ENCODE measurements at regions not wholly inside any gene's neighbourhood (a gene's known extent, or its start where the extent isn't known, plus 50 kb on each side); places are given as distances from the start of the nearest gene placed in this dataset.
"Not testable (repeated sequence)": the region's sequence is repeated elsewhere in the genome, so short reads cannot be mapped to it uniquely, and the experiment has no call there.

DNA sequence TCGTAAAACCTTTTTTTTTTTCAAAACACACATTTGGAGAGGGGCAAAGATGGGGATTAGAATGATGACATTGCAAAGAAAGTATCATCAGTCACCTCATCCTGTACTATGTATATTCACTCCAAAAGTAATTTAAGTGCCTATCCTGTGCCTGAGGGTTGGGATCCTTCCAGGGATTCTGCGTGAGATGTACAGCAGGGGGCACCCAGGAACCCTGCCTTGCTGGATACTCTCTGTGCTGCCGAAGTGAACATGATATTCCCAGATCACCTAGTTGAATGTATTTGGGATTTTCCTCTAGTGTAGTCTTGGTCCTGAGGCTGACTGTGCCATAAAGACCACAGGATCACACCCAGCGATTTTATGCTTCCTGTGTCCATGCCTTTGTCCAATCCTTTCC is 372.7 kb downstream of the IPO8 start:
- Histone ChIP-seq H3K9ac (ENCODE audit: low read depth in 1 of 2, low read length in 2 of 2) (no peak overlapping the region), H3K9me3 (ENCODE audit: control insufficient read depth in 2 of 2, low read length in 2 of 2) (peaks cover 0 to 10% of the 10 kb centered on the region in 2 donors), H3K4me3 (ENCODE audit: low read length in 2 of 2) (no peak overlapping the region), H3K36me3 (ENCODE audit: control insufficient read depth in 2 of 2, insufficient read depth in 2 of 2, low read length in 2 of 2) (no peaks in the 10 kb centered on the region), H3K27ac (ENCODE audit: low read depth in 2 of 2, low read length in 2 of 2) (no peak overlapping the region), H3K4me1 (ENCODE audit: control insufficient read depth in 2 of 2, insufficient read depth in 2 of 2, low read length in 2 of 2) (no peaks in the 10 kb centered on the region), H3K27me3 (ENCODE audit: control insufficient read depth in 2 of 2, insufficient read depth in 2 of 2, low read length in 2 of 2) (no peaks in the 10 kb centered on the region)

DNA sequence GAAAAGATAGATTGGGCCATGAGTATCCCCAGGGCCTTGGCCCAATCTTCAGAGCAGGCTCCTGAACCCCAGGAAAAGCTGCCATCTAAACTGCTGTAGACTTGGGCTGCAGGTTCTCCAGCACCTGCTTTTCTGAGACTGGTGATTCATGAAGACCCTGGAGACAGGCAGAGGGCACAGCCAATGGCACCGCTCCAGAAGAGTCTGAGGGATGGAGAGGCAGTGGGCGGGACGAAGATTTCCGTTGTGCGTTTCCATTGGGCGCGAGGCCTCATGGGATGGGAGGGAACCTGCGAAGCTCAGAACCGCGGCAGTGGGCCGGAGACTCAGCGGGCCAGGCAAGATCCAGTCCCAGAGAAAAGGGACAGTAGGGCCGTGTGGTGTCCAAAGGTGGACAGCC is 375.1 kb downstream of the IPO8 start:
- peaks cover 0 to 13% of the 10 kb centered on the region in 2 donors for H3K9me3 ChIP-seq (ENCODE audit: control insufficient read depth in 2 of 2, low read length in 2 of 2)
- H3K4me3 ChIP-seq (ENCODE audit: low read length in 2 of 2): no peak overlapping the region
- no peak overlapping the region for H3K27ac ChIP-seq (ENCODE audit: low read depth in 2 of 2, low read length in 2 of 2)
- H3K36me3 ChIP-seq (ENCODE audit: control insufficient read depth in 2 of 2, insufficient read depth in 2 of 2, low read length in 2 of 2): no peaks in the 10 kb centered on the region
- no peaks in the 10 kb centered on the region for H3K27me3 ChIP-seq (ENCODE audit: control insufficient read depth in 2 of 2, insufficient read depth in 2 of 2, low read length in 2 of 2)
- H3K9ac ChIP-seq (ENCODE audit: low read depth in 1 of 2, low read length in 2 of 2): no peak overlapping the region
- no peaks in the 10 kb centered on the region for H3K4me1 ChIP-seq (ENCODE audit: control insufficient read depth in 2 of 2, insufficient read depth in 2 of 2, low read length in 2 of 2)

DNA sequence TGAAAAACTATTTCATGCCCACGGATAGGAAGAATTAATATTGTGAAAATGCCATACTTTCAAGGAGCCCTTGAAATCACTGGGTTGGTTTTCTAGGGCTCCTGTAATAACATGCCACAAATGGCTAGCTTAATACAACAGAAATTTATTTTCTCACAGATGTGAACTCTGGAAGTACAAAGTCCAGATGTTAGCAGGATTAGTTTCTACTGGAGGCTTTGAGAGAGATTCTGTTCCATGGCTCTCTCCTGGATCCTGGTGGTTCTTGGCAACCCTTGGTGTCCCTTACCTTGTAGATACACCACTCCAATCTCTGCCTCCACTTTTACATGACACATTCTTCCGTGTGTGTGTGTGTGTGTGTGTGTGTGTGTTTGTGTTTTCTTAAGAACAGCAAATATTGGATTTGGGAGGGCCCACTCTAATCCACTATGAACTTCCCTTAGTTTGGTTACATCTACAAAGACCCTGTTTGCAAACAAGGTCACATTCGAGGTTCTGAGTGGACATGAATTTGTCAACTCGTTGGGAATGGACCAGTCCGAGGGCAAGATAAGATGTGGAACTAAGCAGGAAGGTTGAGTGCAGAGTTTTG is 381.1 kb downstream of the IPO8 start:
- Histone ChIP-seq H3K27ac (ENCODE audit: low read depth in 2 of 2, low read length in 2 of 2) (no peak overlapping the region), H3K9me3 (ENCODE audit: control insufficient read depth in 2 of 2, low read length in 2 of 2) (peaks cover 0 to 4% of the 10 kb centered on the region in 2 donors), H3K4me3 (ENCODE audit: low read length in 2 of 2) (no peak overlapping the region), H3K36me3 (ENCODE audit: control insufficient read depth in 2 of 2, insufficient read depth in 2 of 2, low read length in 2 of 2) (no peaks in the 10 kb centered on the region), H3K4me1 (ENCODE audit: control insufficient read depth in 2 of 2, insufficient read depth in 2 of 2, low read length in 2 of 2) (no peaks in the 10 kb centered on the region), H3K9ac (ENCODE audit: low read depth in 1 of 2, low read length in 2 of 2) (no peak overlapping the region), H3K27me3 (ENCODE audit: control insufficient read depth in 2 of 2, insufficient read depth in 2 of 2, low read length in 2 of 2) (no peaks in the 10 kb centered on the region)

DNA sequence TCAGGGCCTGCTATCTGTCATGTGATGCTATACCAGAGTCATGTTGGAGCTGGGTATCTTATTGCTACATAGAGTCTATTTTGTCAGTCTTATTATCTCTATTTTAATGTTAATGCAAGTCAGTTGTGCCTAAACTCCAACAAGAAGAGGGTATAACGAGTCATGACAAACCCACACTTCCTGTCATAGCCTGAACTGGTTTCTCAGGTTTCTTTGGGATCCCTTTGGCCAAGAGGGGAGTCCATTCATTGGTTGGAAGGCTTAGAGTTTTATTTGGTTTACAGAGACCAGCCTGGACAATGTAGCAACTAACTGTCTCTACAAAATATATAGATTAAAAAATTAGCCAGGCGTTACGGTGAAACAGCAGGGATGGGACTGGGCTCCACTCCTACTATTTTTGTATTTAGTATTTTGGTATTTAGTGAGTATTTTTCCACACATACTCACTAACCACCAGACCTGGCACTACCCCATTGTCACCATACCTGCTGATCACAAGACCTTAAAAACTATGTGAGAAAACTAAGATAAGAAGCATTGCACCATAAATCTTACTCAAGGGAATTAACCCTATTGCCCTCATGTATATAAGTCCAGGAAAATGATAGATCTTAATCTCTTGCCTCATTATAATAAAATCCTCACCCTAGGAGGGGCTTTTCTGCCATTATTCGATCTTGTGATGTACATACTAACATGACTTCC is 387.5 kb downstream of the IPO8 start:
- H3K36me3 ChIP-seq (ENCODE audit: control insufficient read depth in 2 of 2, insufficient read depth in 2 of 2, low read length in 2 of 2): no peaks in the 10 kb centered on the region
- H3K9me3 ChIP-seq (ENCODE audit: control insufficient read depth in 2 of 2, low read length in 2 of 2): peaks cover 0 to 4% of the 10 kb centered on the region in 2 donors
- H3K4me3 ChIP-seq (ENCODE audit: low read length in 2 of 2): no peak overlapping the region

DNA sequence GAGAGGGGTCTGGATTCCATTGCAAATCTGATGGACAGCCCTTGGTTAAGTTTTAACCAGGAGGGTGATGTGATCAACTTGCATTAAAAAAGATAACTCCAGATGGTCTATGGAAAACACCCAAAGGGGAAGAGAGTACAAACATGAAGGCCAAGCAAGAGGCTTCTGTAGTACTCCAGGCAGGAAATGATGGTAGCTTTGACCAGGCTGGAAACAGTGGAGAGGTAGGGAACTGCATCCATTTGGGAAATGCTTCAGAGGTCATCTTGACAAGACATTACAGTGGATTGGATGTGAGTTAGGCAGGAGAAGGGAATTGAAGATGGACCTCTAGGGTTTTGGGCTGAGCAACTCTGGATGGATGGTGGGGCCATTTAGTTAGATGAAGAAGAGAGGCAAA is 391.1 kb downstream of the IPO8 start:
- Histone ChIP-seq H3K9ac (ENCODE audit: low read depth in 1 of 2, low read length in 2 of 2) (no peak overlapping the region), H3K9me3 (ENCODE audit: control insufficient read depth in 2 of 2, low read length in 2 of 2) (peaks cover 0 to 4% of the 10 kb centered on the region in 2 donors), H3K27ac (ENCODE audit: low read depth in 2 of 2, low read length in 2 of 2) (no peak overlapping the region), H3K36me3 (ENCODE audit: control insufficient read depth in 2 of 2, insufficient read depth in 2 of 2, low read length in 2 of 2) (no peaks in the 10 kb centered on the region), H3K4me1 (ENCODE audit: control insufficient read depth in 2 of 2, insufficient read depth in 2 of 2, low read length in 2 of 2) (no peaks in the 10 kb centered on the region), H3K4me3 (ENCODE audit: low read length in 2 of 2) (no peak overlapping the region), H3K27me3 (ENCODE audit: control insufficient read depth in 2 of 2, insufficient read depth in 2 of 2, low read length in 2 of 2) (no peaks in the 10 kb centered on the region)

More for the DNA sequence above, 387.5 kb downstream of the IPO8 start:
- Histone ChIP-seq H3K9ac (ENCODE audit: low read depth in 1 of 2, low read length in 2 of 2) (no peak overlapping the region), H3K4me1 (ENCODE audit: control insufficient read depth in 2 of 2, insufficient read depth in 2 of 2, low read length in 2 of 2) (no peaks in the 10 kb centered on the region), H3K27me3 (ENCODE audit: control insufficient read depth in 2 of 2, insufficient read depth in 2 of 2, low read length in 2 of 2) (no peaks in the 10 kb centered on the region), H3K27ac (ENCODE audit: low read depth in 2 of 2, low read length in 2 of 2) (no peak overlapping the region)

DNA sequence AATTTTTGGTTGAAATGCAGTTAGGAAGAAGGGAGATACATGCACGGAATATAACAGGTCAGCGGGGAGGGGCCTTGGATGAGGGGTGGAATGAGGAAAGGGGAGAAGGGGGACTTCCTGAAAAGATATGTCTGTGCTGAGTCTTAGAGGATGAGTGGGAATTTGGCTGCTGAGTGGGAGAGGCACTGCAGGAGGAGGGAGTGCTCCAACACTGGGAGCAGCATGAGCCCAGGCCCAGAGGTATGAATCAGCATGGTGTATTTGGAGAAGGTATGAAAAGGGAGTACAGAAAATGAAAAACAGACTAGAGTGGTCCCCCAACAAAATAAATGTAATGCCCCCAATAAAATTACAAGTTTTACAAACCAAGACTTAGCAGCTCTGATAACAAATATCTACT is 394.4 kb downstream of the IPO8 start:
- Histone ChIP-seq H3K4me1 (ENCODE audit: control insufficient read depth in 2 of 2, insufficient read depth in 2 of 2, low read length in 2 of 2) (no peaks in the 10 kb centered on the region), H3K9me3 (ENCODE audit: control insufficient read depth in 2 of 2, low read length in 2 of 2) (peaks cover 2 to 3% of the 10 kb centered on the region in 2 donors), H3K27ac (ENCODE audit: low read depth in 2 of 2, low read length in 2 of 2) (no peak overlapping the region), H3K27me3 (ENCODE audit: control insufficient read depth in 2 of 2, insufficient read depth in 2 of 2, low read length in 2 of 2) (no peaks in the 10 kb centered on the region), H3K9ac (ENCODE audit: low read depth in 1 of 2, low read length in 2 of 2) (no peak overlapping the region), H3K36me3 (ENCODE audit: control insufficient read depth in 2 of 2, insufficient read depth in 2 of 2, low read length in 2 of 2) (no peaks in the 10 kb centered on the region), H3K4me3 (ENCODE audit: low read length in 2 of 2) (no peak overlapping the region)

DNA sequence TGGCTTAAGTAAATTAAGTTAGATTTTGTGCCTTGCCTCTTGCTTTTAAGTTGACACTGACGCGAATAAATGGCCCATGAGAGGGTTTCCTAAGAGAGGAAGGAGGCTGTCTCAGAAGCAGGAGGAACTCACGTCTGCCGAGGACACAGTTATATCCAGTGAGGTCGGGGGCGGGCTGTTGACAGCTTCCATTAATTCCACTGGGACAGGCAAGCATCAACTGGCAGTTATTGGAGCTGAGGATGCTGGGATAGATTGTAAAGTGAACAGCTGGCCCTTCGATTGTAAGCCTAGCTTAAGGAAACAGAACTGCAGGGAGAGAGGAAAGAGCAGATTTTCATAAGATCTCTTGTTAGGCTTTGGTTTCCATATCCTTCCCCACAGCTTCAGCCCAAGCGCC is 399.2 kb downstream of the IPO8 start:
- H3K4me1 ChIP-seq (ENCODE audit: control insufficient read depth in 2 of 2, insufficient read depth in 2 of 2, low read length in 2 of 2): no peaks in the 10 kb centered on the region
- H3K4me3 ChIP-seq (ENCODE audit: low read length in 2 of 2): no peak overlapping the region
- no peak overlapping the region for H3K27ac ChIP-seq (ENCODE audit: low read depth in 2 of 2, low read length in 2 of 2)
- no peaks in the 10 kb centered on the region for H3K36me3 ChIP-seq (ENCODE audit: control insufficient read depth in 2 of 2, insufficient read depth in 2 of 2, low read length in 2 of 2)
- peaks cover 2 to 3% of the 10 kb centered on the region in 2 donors for H3K9me3 ChIP-seq (ENCODE audit: control insufficient read depth in 2 of 2, low read length in 2 of 2)
- H3K9ac ChIP-seq (ENCODE audit: low read depth in 1 of 2, low read length in 2 of 2): no peak overlapping the region
- H3K27me3 ChIP-seq (ENCODE audit: control insufficient read depth in 2 of 2, insufficient read depth in 2 of 2, low read length in 2 of 2): no peaks in the 10 kb centered on the region

DNA sequence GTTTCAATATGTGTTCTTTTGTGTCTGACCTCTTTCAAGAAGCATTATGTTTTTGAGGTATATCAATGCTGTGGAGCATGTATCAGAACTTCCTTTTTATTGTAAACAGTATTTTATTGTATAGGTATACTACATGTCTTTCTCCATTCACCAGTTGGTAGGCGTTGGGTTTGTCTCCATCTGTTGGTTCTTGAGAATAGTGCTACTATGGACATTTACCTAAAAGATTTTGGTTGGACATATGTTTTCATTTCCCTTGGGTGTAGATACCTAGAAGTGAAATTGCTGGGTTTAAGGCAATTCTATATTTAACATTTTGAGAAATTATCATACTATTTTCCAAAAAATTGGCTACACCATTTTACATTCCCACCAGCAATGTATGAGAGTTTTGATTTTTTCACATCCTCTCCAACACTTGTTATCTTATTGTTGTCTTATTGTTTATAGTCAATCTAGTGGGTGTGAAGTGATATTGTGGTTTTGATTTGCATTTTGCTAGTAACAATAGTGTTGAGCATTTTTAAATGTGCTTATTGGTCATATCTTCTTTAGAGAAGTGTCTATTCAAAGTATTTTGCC is 409.2 kb downstream of the IPO8 start:
- H3K27ac ChIP-seq (ENCODE audit: low read depth in 2 of 2, low read length in 2 of 2): no peak overlapping the region
- H3K9me3 ChIP-seq (ENCODE audit: control insufficient read depth in 2 of 2, low read length in 2 of 2): no peaks in the 10 kb centered on the region
- no peak overlapping the region for H3K4me3 ChIP-seq (ENCODE audit: low read length in 2 of 2)
- H3K9ac ChIP-seq (ENCODE audit: low read depth in 1 of 2, low read length in 2 of 2): no peak overlapping the region
- H3K4me1 ChIP-seq (ENCODE audit: control insufficient read depth in 2 of 2, insufficient read depth in 2 of 2, low read length in 2 of 2): no peaks in the 10 kb centered on the region
- no peaks in the 10 kb centered on the region for H3K27me3 ChIP-seq (ENCODE audit: control insufficient read depth in 2 of 2, insufficient read depth in 2 of 2, low read length in 2 of 2)
- no peaks in the 10 kb centered on the region for H3K36me3 ChIP-seq (ENCODE audit: control insufficient read depth in 2 of 2, insufficient read depth in 2 of 2, low read length in 2 of 2)

DNA sequence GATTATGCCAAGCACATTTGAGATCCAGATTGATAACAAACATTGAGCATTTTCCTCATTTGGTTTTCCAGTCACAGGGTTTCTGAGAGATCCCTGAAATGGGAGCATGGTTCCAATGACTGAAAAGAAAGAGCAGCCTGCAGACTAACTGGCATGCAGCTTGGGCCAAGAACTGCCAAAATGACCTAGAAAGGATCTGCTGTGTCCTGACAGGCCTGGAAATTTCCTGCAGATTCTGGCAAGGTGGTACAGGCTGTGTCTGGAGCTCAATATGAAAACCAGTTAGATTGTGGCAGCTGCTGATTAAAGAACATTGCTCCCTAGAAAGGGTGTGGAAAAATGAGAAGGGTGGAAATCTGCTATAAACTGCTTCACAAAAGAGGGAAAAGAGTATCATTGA is 417.3 kb downstream of the IPO8 start:
- H3K4me1 ChIP-seq (ENCODE audit: control insufficient read depth in 2 of 2, insufficient read depth in 2 of 2, low read length in 2 of 2): no peaks in the 10 kb centered on the region
- H3K27me3 ChIP-seq (ENCODE audit: control insufficient read depth in 2 of 2, insufficient read depth in 2 of 2, low read length in 2 of 2): no peaks in the 10 kb centered on the region
- H3K36me3 ChIP-seq (ENCODE audit: control insufficient read depth in 2 of 2, insufficient read depth in 2 of 2, low read length in 2 of 2): no peaks in the 10 kb centered on the region
- H3K9ac ChIP-seq (ENCODE audit: low read depth in 1 of 2, low read length in 2 of 2): no peak overlapping the region
- no peaks in the 10 kb centered on the region for H3K9me3 ChIP-seq (ENCODE audit: control insufficient read depth in 2 of 2, low read length in 2 of 2)
- no peak overlapping the region for H3K4me3 ChIP-seq (ENCODE audit: low read length in 2 of 2)
- H3K27ac ChIP-seq (ENCODE audit: low read depth in 2 of 2, low read length in 2 of 2): no peak overlapping the region

DNA sequence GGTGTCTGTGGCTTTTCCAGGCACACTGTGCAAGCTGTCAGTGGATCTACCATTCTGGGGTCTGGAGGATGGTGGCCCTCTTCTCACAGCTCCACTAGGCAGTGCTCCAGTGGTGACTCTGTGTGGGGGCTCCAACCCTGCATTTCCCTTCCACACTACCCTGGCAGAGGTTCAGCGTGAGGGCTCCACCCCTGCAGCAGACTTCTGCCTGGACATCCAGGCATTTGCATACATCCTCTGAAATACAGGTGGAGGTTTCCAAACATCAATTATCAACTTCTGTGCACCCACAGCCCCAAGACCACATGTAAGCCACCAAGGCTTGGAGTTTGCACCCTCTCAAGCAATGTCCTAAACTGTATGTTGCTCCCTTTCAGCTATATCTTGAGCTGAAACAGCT is 423.2 kb downstream of the IPO8 start:
- H3K9ac ChIP-seq (ENCODE audit: low read depth in 1 of 2, low read length in 2 of 2); H3K36me3 ChIP-seq (ENCODE audit: control insufficient read depth in 2 of 2, insufficient read depth in 2 of 2, low read length in 2 of 2); H3K27ac ChIP-seq (ENCODE audit: low read depth in 2 of 2, low read length in 2 of 2); H3K27me3 ChIP-seq (ENCODE audit: control insufficient read depth in 2 of 2, insufficient read depth in 2 of 2, low read length in 2 of 2); H3K4me3 ChIP-seq (ENCODE audit: low read length in 2 of 2); H3K9me3 ChIP-seq (ENCODE audit: control insufficient read depth in 2 of 2, low read length in 2 of 2); H3K4me1 ChIP-seq (ENCODE audit: control insufficient read depth in 2 of 2, insufficient read depth in 2 of 2, low read length in 2 of 2): not testable (repeated sequence)

All from mucosa of rectum (tissue), 2 donors.